ENCODE measurements at regions not wholly inside any gene's neighbourhood (a gene's known extent, or its start where the extent isn't known, plus 50 kb on each side); places are given as distances from the start of the nearest gene placed in this dataset.

- DNase-seq = no peak
Observed at GRCh38 chr5:106766916-106767315, 903.8 kb downstream of the EFNA5 start.

- DNase-seq = no peak
Observed at GRCh38 chr5:106759581-106759980, 911.2 kb downstream of the EFNA5 start.

- DNase-seq = no peak
Observed at GRCh38 chr5:106759152-106759551, 911.6 kb downstream of the EFNA5 start.

GRCh38 chr5:106757672-106758071 is 913.1 kb downstream of the EFNA5 start:
- no peak for DNase-seq

- DNase-seq = no peak
Observed at GRCh38 chr5:106755789-106756188, 914.9 kb downstream of the EFNA5 start.

- DNase-seq = no peak
Observed at GRCh38 chr5:106755066-106755465, 915.7 kb downstream of the EFNA5 start.

- DNase-seq = no peak
Observed at GRCh38 chr5:106749826-106750225, 920.9 kb downstream of the EFNA5 start.

GRCh38 chr5:106739127-106739526 is 931.6 kb downstream of the EFNA5 start:
- no peak for DNase-seq

GRCh38 chr5:106737111-106737510 is 933.6 kb downstream of the EFNA5 start:
- no peak for DNase-seq

- DNase-seq = no peak
Observed at GRCh38 chr5:106732624-106733023, 938.1 kb downstream of the EFNA5 start.

- no peak for DNase-seq
Observed at GRCh38 chr5:106730912-106731311, 939.8 kb downstream of the EFNA5 start.

- no peak for DNase-seq
Observed at GRCh38 chr5:106730506-106730905, 940.2 kb downstream of the EFNA5 start.

GRCh38 chr5:106728208-106728607 is 942.5 kb downstream of the EFNA5 start:
- DNase-seq = no peak

- no peak for DNase-seq
Observed at GRCh38 chr5:106727071-106727470, 943.7 kb downstream of the EFNA5 start.

GRCh38 chr5:106720367-106720766 is 950.4 kb downstream of the EFNA5 start:
- no peak for DNase-seq

GRCh38 chr5:106699796-106700195 is 970.9 kb downstream of the EFNA5 start:
- no peak for DNase-seq

GRCh38 chr5:106699198-106699597 is 971.5 kb downstream of the EFNA5 start:
- no peak for DNase-seq

GRCh38 chr5:106698169-106698568 is 972.6 kb downstream of the EFNA5 start:
- no peak for DNase-seq

- no peak for DNase-seq
Observed at GRCh38 chr5:106691701-106692100, 979.0 kb downstream of the EFNA5 start.

GRCh38 chr5:106690585-106690984 is 980.2 kb downstream of the EFNA5 start:
- DNase-seq = no peak

GRCh38 chr5:106680330-106680729 is 990.4 kb downstream of the EFNA5 start:
- DNase-seq = no peak

GRCh38 chr5:106677057-106677456 is 993.7 kb downstream of the EFNA5 start:
- DNase-seq = no peak

GRCh38 chr5:106675687-106676086 is 995.0 kb downstream of the EFNA5 start:
- no peak for DNase-seq

GRCh38 chr5:106673941-106674340 is 996.8 kb downstream of the EFNA5 start:
- DNase-seq = no peak

GRCh38 chr5:106661866-106662265 is 1008.9 kb downstream of the EFNA5 start:
- DNase-seq = no peak

- no peak for DNase-seq
Observed at GRCh38 chr5:106660681-106661080, 1010.1 kb downstream of the EFNA5 start.

All from activated CD4-positive, alpha-beta T cell treated with anti-CD3 and anti-CD28 coated beads, Interleukin-2, amount 50 U/mL, for 16 hours (primary cell).